T-cell (primary cell): ENCODE measurements at regions not wholly inside any gene's neighbourhood (a gene's known extent, or its start where the extent isn't known, plus 50 kb on each side); places are given as distances from the start of the nearest gene placed in this dataset.
"Not testable (repeated sequence)": the region's sequence is repeated elsewhere in the genome, so short reads cannot be mapped to it uniquely, and the experiment has no call there.

Source experiments
- ATAC-seq, 4 experiments: fragments of 200-7000 bp in 3 of 4; fragments of 150-1000 bp in 1 of 4; cut with Tn5 transposase; replicated peaks in 1 of 4; 1 replicate in 3 of 4; 2 replicates in 1 of 4; pipeline ENCODE4 v1.10.0; 2021; ENCODE audit warnings: moderate library complexity in 3 of 4, mild to moderate bottlenecking in 2 of 4, moderate number of reproducible peaks in 1 of 4
- CTCF ChIA-PET, 2 donors: fragments of 300-600 bp; sonication (Branson Sonifier 250); formaldehyde crosslinking; loops; one replicate each; lab custom pipeline; 2022; ENCODE audit warnings: antibody characterized with exemption in 2 of 2; lab: Charles Lee
- POLR2A ChIA-PET, 2 donors: fragments of 300-600 bp; sonication (Branson Sonifier 250); formaldehyde crosslinking; loops; one replicate each; lab custom pipeline; 2022; ENCODE audit warnings: antibody characterized with exemption in 2 of 2; lab: Charles Lee
- DNase-seq, 35 experiments: peaks; one replicate each; pipeline versions ENCODE4 v3.0.0 to v3.0.0-alpha.2; 2013 to 2023
- H3K27ac ChIP-seq: one replicate; pipeline ENCODE4 v1.5.1; 2013; ENCODE audit warnings: low read length
- H3K27me3 ChIP-seq, 2 experiments: replicated peaks in 1 of 2; 1 replicate in 1 of 2; 2 replicates in 1 of 2; pipeline versions ENCODE4 v1.6.1 to v1.7.0; 2013; ENCODE audit warnings: low read length in 1 of 2, mixed read lengths in 1 of 2; ENCODE audit not compliant: control insufficient read depth in 2 of 2, insufficient read depth in 2 of 2; ENCODE audit errors: extremely low read depth in 1 of 2
- H3K36me3 ChIP-seq, 2 donors: 1 replicate in 1 of 2; 2 replicates in 1 of 2; pipeline versions ENCODE4 v1.6.1 to v1.7.0; 2013; ENCODE audit warnings: low read length in 1 of 2; ENCODE audit not compliant: control insufficient read depth in 2 of 2, insufficient read depth in 1 of 2; ENCODE audit errors: extremely low read depth in 1 of 2
- H3K4me1 ChIP-seq, 2 experiments: 1 replicate in 1 of 2; 2 replicates in 1 of 2; pipeline versions ENCODE4 v1.6.1 to v1.7.0; 2013; ENCODE audit warnings: low read length in 2 of 2, mixed read lengths in 1 of 2; ENCODE audit not compliant: insufficient read depth in 2 of 2, control insufficient read depth in 1 of 2; ENCODE audit errors: extremely low read depth in 1 of 2
- H3K4me3 ChIP-seq, 2 donors: 1 replicate in 1 of 2; 2 replicates in 1 of 2; pipeline versions ENCODE4 v1.5.1 to v1.7.0; 2013; ENCODE audit warnings: mild to moderate bottlenecking in 2 of 2, low read length in 1 of 2, moderate library complexity in 1 of 2; ENCODE audit not compliant: control insufficient read depth in 1 of 2; ENCODE audit errors: extremely low read depth in 1 of 2
- H3K9me3 ChIP-seq: 2 replicates; pipeline ENCODE4 v1.7.0; 2013
- H3K27ac Mint-ChIP-seq, 2 donors: one replicate each; pipeline ENCODE4 v1.8.0; 2020 to 2021; ENCODE audit warnings: mild to moderate bottlenecking in 2 of 2, mixed read lengths in 2 of 2
- H3K27me3 Mint-ChIP-seq, 2 donors: one replicate each; pipeline ENCODE4 v1.8.0; 2021 to 2022; ENCODE audit warnings: mixed read lengths in 2 of 2
- H3K36me3 Mint-ChIP-seq: one replicate; pipeline ENCODE4 v1.8.0; 2021; ENCODE audit warnings: mixed read lengths
- H3K4me1 Mint-ChIP-seq, 3 donors: one replicate each; pipeline ENCODE4 v1.8.0; 2020 to 2022; ENCODE audit warnings: mixed read lengths in 3 of 3, mild to moderate bottlenecking in 1 of 3
- H3K4me3 Mint-ChIP-seq, 3 donors: one replicate each; pipeline ENCODE4 v1.8.0; 2020 to 2022; ENCODE audit warnings: mild to moderate bottlenecking in 3 of 3, mixed read lengths in 3 of 3, moderate library complexity in 3 of 3
- H3K9me3 Mint-ChIP-seq, 3 donors: one replicate each; pipeline ENCODE4 v1.8.0; 2020 to 2022; ENCODE audit warnings: mixed read lengths in 3 of 3
- WGBS: methylation state at CpG from one replicate; pipeline ENCODE4 v1.1.5; 2013; ENCODE audit warnings: missing lambda C conversion rate; ENCODE audit not compliant: insufficient coverage; 5-methylcytosine and 5-hydroxymethylcytosine counted together

DNA sequence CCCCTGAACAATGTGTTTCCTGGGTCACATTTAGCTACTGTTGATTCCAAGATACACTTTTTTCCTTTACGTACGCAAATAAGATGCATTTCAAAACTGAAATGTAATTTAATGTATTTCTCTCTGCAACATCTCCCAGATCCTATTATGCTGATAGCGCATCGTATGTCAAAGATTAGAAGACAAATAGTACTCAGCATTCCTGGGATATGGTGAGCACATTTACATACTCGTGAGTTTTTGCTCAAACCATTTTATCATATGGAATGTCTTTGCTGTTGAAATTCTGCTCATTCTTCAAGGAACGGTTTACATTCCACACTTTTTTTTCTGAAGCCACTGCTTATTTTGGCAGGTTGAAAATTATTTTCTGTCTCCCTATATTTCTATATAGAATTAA is 221.4 kb downstream of the OXSM start:
- no peak for ATAC-seq
- H3K4me3 ChIP-seq, result no peak overlapping the region
- H3K36me3 ChIP-seq, result no peaks in the 10 kb centered on the region
- Mint-ChIP-seq H3K36me3 (no peaks in the 10 kb centered on the region), H3K4me1 (no peaks in the 10 kb centered on the region), H3K4me3 (no peak overlapping the region), H3K9me3 (peaks cover 0 to 10% (median 0%) of the 10 kb centered on the region in 3 donors), H3K27ac (no peak overlapping the region), H3K27me3 (peaks cover 0 to 6% of the 10 kb centered on the region in 2 donors)
- no peaks in the 10 kb centered on the region for H3K9me3 ChIP-seq
- H3K27ac ChIP-seq, result no peak overlapping the region
- no peak for DNase-seq
- CTCF ChIA-PET, result no interaction called here
- no peaks in the 10 kb centered on the region for H3K27me3 ChIP-seq
- POLR2A ChIA-PET, result no interaction called here
- WGBS, result no CpG with 5 or more reads among the region's 6 CpGs
- H3K4me1 ChIP-seq, result no peaks in the 10 kb centered on the region

- ATAC-seq (no peak), DNase-seq (no peak)
- Mint-ChIP-seq H3K27me3 (peaks cover 0 to 6% of the 10 kb centered on the region in 2 donors), H3K4me3 (no peak overlapping the region), H3K27ac (no peak overlapping the region), H3K9me3 (peaks cover 0 to 10% (median 0%) of the 10 kb centered on the region in 3 donors), H3K36me3 (no peaks in the 10 kb centered on the region), H3K4me1 (no peaks in the 10 kb centered on the region)
- Histone ChIP-seq H3K36me3 (no peaks in the 10 kb centered on the region), H3K9me3 (no peaks in the 10 kb centered on the region), H3K27me3 (no peaks in the 10 kb centered on the region), H3K27ac (no peak overlapping the region), H3K4me1 (no peaks in the 10 kb centered on the region), H3K4me3 (no peak overlapping the region)
- no CpG with 5 or more reads among the region's 3 CpGs for WGBS
- POLR2A ChIA-PET, result no interaction called here
- CTCF ChIA-PET, result no interaction called here
These were observed 222.4 kb downstream of the OXSM start for GRCh38 chr3:26012241-26012745.

- Mint-ChIP-seq H3K4me3 (no peak overlapping the region), H3K36me3 (no peaks in the 10 kb centered on the region), H3K27me3 (peaks cover 0 to 4% of the 10 kb centered on the region in 2 donors), H3K9me3 (peaks cover 0 to 4% (median 3%) of the 10 kb centered on the region in 3 donors), H3K27ac (no peak overlapping the region), H3K4me1 (no peaks in the 10 kb centered on the region)
- ATAC-seq (no peak), DNase-seq (no peak)
- Histone ChIP-seq H3K4me3 (no peak overlapping the region), H3K9me3 (no peaks in the 10 kb centered on the region), H3K27me3 (no peaks in the 10 kb centered on the region), H3K36me3 (no peaks in the 10 kb centered on the region), H3K27ac (no peak overlapping the region), H3K4me1 (no peaks in the 10 kb centered on the region)
- CTCF ChIA-PET, result no interaction called here
- POLR2A ChIA-PET, result no interaction called here
- WGBS, result 84% methylated on average over 5 of the region's 5 CpGs
These were observed 225.9 kb downstream of the OXSM start for GRCh38 chr3:26015752-26016151.

- Histone ChIP-seq H3K27ac (no peak overlapping the region), H3K4me3 (no peak overlapping the region), H3K9me3 (no peaks in the 10 kb centered on the region), H3K36me3 (no peaks in the 10 kb centered on the region), H3K4me1 (no peaks in the 10 kb centered on the region), H3K27me3 (no peaks in the 10 kb centered on the region)
- H3K9me3 Mint-ChIP-seq, result peaks cover 0 to 18% (median 4%) of the 10 kb centered on the region in 3 donors
- POLR2A ChIA-PET, result no interaction called here
- ATAC-seq, result no peak
- 100% methylated on average over 1 of the region's 1 CpG for WGBS
- no peak for DNase-seq
- no peaks in the 10 kb centered on the region for H3K36me3 Mint-ChIP-seq
- H3K27me3 Mint-ChIP-seq, result peaks cover 0 to 4% of the 10 kb centered on the region in 2 donors
- no peak overlapping the region for H3K4me3 Mint-ChIP-seq
- H3K27ac Mint-ChIP-seq, result no peak overlapping the region
- CTCF ChIA-PET, result no interaction called here
- H3K4me1 Mint-ChIP-seq, result no peaks in the 10 kb centered on the region
These were observed 229.0 kb downstream of the OXSM start for GRCh38 chr3:26018889-26019288.

DNA sequence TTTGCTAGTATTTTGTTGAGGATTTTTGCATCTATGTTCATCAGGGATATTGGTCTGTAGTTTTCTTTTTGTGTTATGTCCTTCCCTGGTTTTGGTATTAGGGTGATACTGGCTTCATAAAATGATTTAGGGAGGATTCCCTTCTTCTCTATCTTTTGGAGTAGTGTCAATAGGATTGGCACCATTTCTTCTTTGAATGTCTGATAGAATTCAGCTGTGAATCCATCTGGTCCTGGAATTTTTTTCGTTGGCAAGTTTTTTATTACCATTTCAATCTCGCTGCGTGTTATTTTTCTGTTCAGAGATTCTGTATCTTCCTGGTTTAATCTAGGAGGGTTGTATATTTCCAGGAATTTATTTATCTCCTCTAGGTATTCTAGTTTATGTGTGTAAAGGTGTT is 234.3 kb downstream of the OXSM start:
- H3K4me1 Mint-ChIP-seq, DNase-seq, H3K27me3 Mint-ChIP-seq, H3K4me1 ChIP-seq, H3K36me3 ChIP-seq, POLR2A ChIA-PET, CTCF ChIA-PET, H3K36me3 Mint-ChIP-seq, H3K27me3 ChIP-seq, H3K27ac ChIP-seq, ATAC-seq, H3K9me3 ChIP-seq, H3K27ac Mint-ChIP-seq, H3K4me3 ChIP-seq, H3K4me3 Mint-ChIP-seq: not testable (repeated sequence)
- WGBS, result 100% methylated on average over 2 of the region's 3 CpGs
- H3K9me3 Mint-ChIP-seq, result peaks cover 8 to 33% (median 12%) of the 10 kb centered on the region in 3 donors

DNA sequence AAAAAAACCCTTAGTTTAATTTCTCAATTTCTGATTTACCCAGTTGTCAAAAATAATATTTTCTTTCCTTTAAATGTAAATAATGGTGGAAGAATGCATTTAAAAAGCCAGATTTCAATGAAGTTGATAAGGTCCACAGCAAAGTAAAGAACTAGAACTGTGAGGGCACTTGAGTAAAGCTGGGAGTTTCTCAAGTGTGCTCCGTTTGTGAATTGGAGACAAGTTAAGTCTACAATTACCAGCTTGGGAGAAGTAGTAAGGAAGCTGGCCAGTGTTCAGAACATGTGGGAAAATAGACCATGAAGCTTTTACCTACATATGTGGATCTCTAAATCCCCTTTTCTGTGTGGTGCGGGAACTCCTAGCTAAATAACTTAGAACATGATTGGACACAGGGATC is 239.4 kb downstream of the OXSM start:
- Histone ChIP-seq H3K4me1 (no peaks in the 10 kb centered on the region), H3K4me3 (no peak overlapping the region), H3K9me3 (no peaks in the 10 kb centered on the region), H3K27me3 (no peaks in the 10 kb centered on the region), H3K36me3 (no peaks in the 10 kb centered on the region), H3K27ac (no peak overlapping the region)
- WGBS, result 80% methylated on average over 1 of the region's 2 CpGs
- no peak overlapping the region for H3K27ac Mint-ChIP-seq
- ChIA-PET POLR2A (interaction anchor here in 1 of 2 donors (0.6 kb wide), 1 partner anchor 822 kb away, joined by 4 read pairs; no protein-coding TSS in a partner anchor), CTCF (no interaction called here)
- H3K4me1 Mint-ChIP-seq, result no peaks in the 10 kb centered on the region
- H3K27me3 Mint-ChIP-seq, result peaks cover 0 to 3% of the 10 kb centered on the region in 2 donors
- no peak for ATAC-seq
- H3K4me3 Mint-ChIP-seq, result no peak overlapping the region
- peaks cover 11 to 17% (median 16%) of the 10 kb centered on the region in 3 donors for H3K9me3 Mint-ChIP-seq
- DNase-seq, result no peak
- no peaks in the 10 kb centered on the region for H3K36me3 Mint-ChIP-seq

DNA sequence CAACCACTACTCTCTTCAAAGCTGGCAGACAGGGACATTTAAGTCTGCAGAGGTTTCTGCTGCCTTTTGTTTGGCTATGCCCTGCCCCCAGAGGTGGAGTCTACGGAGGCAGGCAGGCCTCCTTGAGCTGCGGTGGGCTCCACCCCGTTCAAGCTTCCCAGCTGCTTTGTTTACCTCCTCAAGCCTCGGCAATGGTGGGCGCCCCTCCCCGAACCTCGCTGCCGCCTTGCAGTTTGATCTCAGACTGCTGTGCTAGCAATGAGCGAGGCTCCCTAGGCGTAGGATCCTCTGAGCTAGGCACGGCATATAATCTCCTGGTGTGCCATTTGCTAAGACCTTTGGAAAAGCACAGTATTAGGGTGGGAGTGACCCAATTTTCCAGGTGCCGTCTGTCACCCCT is 252.2 kb downstream of the OXSM start:
- H3K36me3 ChIP-seq, POLR2A ChIA-PET, H3K27me3 ChIP-seq, DNase-seq, H3K4me1 ChIP-seq, H3K36me3 Mint-ChIP-seq, H3K27ac Mint-ChIP-seq, H3K9me3 ChIP-seq, H3K27me3 Mint-ChIP-seq, H3K4me3 ChIP-seq, ATAC-seq, H3K4me3 Mint-ChIP-seq, H3K27ac ChIP-seq, CTCF ChIA-PET, H3K4me1 Mint-ChIP-seq: not testable (repeated sequence)
- WGBS, result 84% methylated on average over 11 of the region's 12 CpGs
- peaks cover 7 to 23% (median 20%) of the 10 kb centered on the region in 3 donors for H3K9me3 Mint-ChIP-seq
